Liver (tissue), 8 donors: ENCODE measurements at regions not wholly inside any gene's neighbourhood (a gene's known extent, or its start where the extent isn't known, plus 50 kb on each side); places are given as distances from the start of the nearest gene placed in this dataset.

Experiments
- DNase-seq: peaks from one replicate; pipeline ENCODE4 v3.0.0-alpha.2; 2017; ENCODE audit warnings: low spot score
- H3K27ac ChIP-seq, 2 donors: one replicate each; pipeline ENCODE4 v1.7.0; 2013; ENCODE audit warnings: inconsistent platforms in 2 of 2, low read length in 2 of 2, control low read depth in 1 of 2, low read depth in 1 of 2, mild to moderate bottlenecking in 1 of 2
- H3K27me3 ChIP-seq, 4 donors: one replicate each; pipeline versions ENCODE4 v1.6.1 to v1.7.0; 2013; ENCODE audit warnings: low read length in 3 of 4, inconsistent platforms in 1 of 4, mild to moderate bottlenecking in 1 of 4, moderate library complexity in 1 of 4; ENCODE audit not compliant: control insufficient read depth in 4 of 4, insufficient read depth in 4 of 4
- H3K36me3 ChIP-seq, 4 donors: one replicate each; pipeline versions ENCODE4 v1.6.1 to v1.7.0; 2013; ENCODE audit warnings: low read length in 3 of 4, mild to moderate bottlenecking in 3 of 4, low read depth in 1 of 4, moderate library complexity in 1 of 4; ENCODE audit not compliant: control insufficient read depth in 4 of 4, insufficient read depth in 3 of 4
- H3K4me1 ChIP-seq, 4 donors: one replicate each; pipeline versions ENCODE4 v1.6.1 to v1.7.0; 2013; ENCODE audit warnings: low read length in 3 of 4, mild to moderate bottlenecking in 3 of 4, moderate library complexity in 1 of 4; ENCODE audit not compliant: control insufficient read depth in 4 of 4, insufficient read depth in 4 of 4
- H3K4me3 ChIP-seq, 3 donors: one replicate each; pipeline versions ENCODE4 v1.6.1 to v1.7.0; 2013; ENCODE audit warnings: low read length in 3 of 3, control low read depth in 1 of 3, low read depth in 1 of 3, mild to moderate bottlenecking in 1 of 3
- H3K9ac ChIP-seq, 2 donors: one replicate each; pipeline ENCODE4 v1.7.0; 2013; ENCODE audit warnings: low read length in 2 of 2, mild to moderate bottlenecking in 2 of 2, moderate library complexity in 2 of 2, control low read depth in 1 of 2, low read depth in 1 of 2
- H3K9me3 ChIP-seq, 4 donors: one replicate each; pipeline versions ENCODE4 v1.6.1 to v1.7.0; 2013; ENCODE audit warnings: low read length in 3 of 4; ENCODE audit not compliant: control insufficient read depth in 4 of 4
- EGR1 ChIP-seq, 2 donors: IDR thresholded peaks; 2 replicates each; pipeline ENCODE4 v1.6.1; 2016 to 2018; ENCODE audit warnings: antibody characterized with exemption in 2 of 2, low read depth in 2 of 2
- FOXA2 ChIP-seq: IDR thresholded peaks from 2 replicates; pipeline ENCODE4 v1.6.1; 2016; ENCODE audit warnings: antibody characterized with exemption
- GABPA ChIP-seq, 2 donors: IDR thresholded peaks in 1 of 2; conservative IDR thresholded peaks in 1 of 2; 2 replicates each; pipeline ENCODE4 v1.6.1; 2016; ENCODE audit warnings: antibody characterized with exemption in 2 of 2, mild to moderate bottlenecking in 1 of 2, moderate library complexity in 1 of 2
- HNF4A ChIP-seq, 2 donors: conservative IDR thresholded peaks; 2 replicates each; pipeline ENCODE4 v1.6.1; 2016; ENCODE audit warnings: antibody characterized with exemption in 2 of 2, mild to moderate bottlenecking in 2 of 2
- JUND ChIP-seq, 2 donors: IDR thresholded peaks; 2 replicates each; pipeline ENCODE4 v1.6.1; 2016; ENCODE audit warnings: antibody characterized with exemption in 2 of 2
- RAD21 ChIP-seq, 2 donors: IDR thresholded peaks; 2 replicates each; pipeline ENCODE4 v1.6.1; 2016; ENCODE audit warnings: antibody characterized with exemption in 2 of 2, mild to moderate bottlenecking in 2 of 2
- RXRA ChIP-seq, 2 donors: IDR thresholded peaks; 2 replicates each; pipeline ENCODE4 v1.6.1; 2017 to 2018; ENCODE audit warnings: antibody characterized with exemption in 2 of 2, mild to moderate bottlenecking in 1 of 2
- SP1 ChIP-seq: IDR thresholded peaks from 2 replicates; pipeline ENCODE4 v1.6.1; 2018; ENCODE audit warnings: antibody characterized with exemption, mild to moderate bottlenecking
- YY1 ChIP-seq: IDR thresholded peaks from 2 replicates; pipeline ENCODE4 v1.6.1; 2016; ENCODE audit warnings: antibody characterized with exemption, mild to moderate bottlenecking
- WGBS: extraction: QIAGEN DNeasy Blood & Tissue Kit; methylation state at CpG from one replicate; pipeline ENCODE4 v1.1.7; 2013; 5-methylcytosine and 5-hydroxymethylcytosine counted together
- TF ChIP-seq, protein P1 (sequence below): IDR thresholded peaks from 2 replicates; pipeline ENCODE4 v1.6.1; 2016; ENCODE audit warnings: antibody characterized with exemption
- TF ChIP-seq, protein P2 (sequence below): IDR thresholded peaks from 2 replicates; pipeline ENCODE4 v1.6.1; 2016; ENCODE audit warnings: antibody characterized with exemption, mild to moderate bottlenecking
- TF ChIP-seq, protein P3 (sequence below): IDR thresholded peaks from 2 replicates; pipeline ENCODE4 v1.6.1; 2016; ENCODE audit warnings: antibody characterized with exemption
- TF ChIP-seq, protein P4 (sequence below): fragments of 150-350 bp; IDR thresholded peaks from 2 replicates; pipeline ENCODE4 v1.5.1; 2017; ENCODE audit warnings: improper control_type of control experiment, low read depth, low read length; ENCODE audit not compliant: missing input control
- TF ChIP-seq, protein P5 (sequence below): IDR thresholded peaks from 2 replicates; pipeline ENCODE4 v1.6.1; 2016; ENCODE audit warnings: antibody characterized with exemption
- donor health status: healthy.
- donor health status: healthy.
- donor health status: healthy.
- donor health status: healthy.
- donor health status: healthy.

DNA sequence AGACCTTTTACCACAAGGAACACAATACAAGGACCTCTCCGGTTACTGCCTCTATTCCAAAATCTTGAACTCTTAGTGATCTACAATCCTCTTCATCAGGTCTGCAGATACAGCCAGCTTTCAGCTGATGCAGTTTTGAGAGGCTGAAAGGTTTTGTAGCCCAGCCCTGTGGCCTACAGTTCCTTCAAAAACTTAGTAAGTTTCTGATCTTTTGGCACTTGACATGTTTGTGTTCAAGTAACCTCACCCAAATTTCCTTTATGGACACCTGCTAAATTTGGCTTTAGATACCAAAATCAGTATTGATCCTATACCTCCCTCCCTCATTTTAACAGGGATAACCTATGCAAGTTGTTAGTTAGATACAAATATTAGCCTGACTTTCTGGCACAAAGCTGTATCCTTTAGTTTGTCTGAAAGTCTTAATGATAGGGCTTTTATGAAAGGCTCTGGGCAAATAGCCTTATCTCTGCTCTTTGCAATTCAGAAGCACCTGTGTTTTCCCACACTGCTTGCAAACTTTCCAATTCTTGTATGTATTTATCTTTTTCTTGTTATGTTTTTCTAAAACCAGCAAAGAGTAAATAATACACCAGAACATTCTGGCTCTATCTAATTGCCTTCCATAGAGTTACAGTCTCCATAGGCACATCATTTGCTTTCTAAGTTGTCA is 650.5 kb upstream of the KLHL29 start (continued):
- TF ChIP-seq HNF4A (conservative IDR thresholded peaks at IDR 0.05) = no peak

GRCh38 chr2:22737144-22737543 is 647.8 kb upstream of the KLHL29 start:
- no peak overlapping the region for H3K27ac ChIP-seq
- H3K36me3 ChIP-seq = no peaks in the 10 kb centered on the region
- DNase-seq = no peak
- H3K4me1 ChIP-seq = no peaks in the 10 kb centered on the region
- TF ChIP-seq RXRA (IDR thresholded peaks at IDR 0.05) (no peak), YY1 (no peak), FOXA2 (no peak), GABPA (IDR thresholded peaks at IDR 0.05 in 1 of 2, conservative IDR thresholded peaks at IDR 0.05 in 1 of 2) (no peak), EGR1 (IDR thresholded peaks at IDR 0.05; ENCODE audit: low read depth in 2 of 2) (no peak)
- TF ChIP-seq, protein P1, sequence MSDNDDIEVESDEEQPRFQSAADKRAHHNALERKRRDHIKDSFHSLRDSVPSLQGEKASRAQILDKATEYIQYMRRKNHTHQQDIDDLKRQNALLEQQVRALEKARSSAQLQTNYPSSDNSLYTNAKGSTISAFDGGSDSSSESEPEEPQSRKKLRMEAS = no peak
- TF ChIP-seq, protein P2, sequence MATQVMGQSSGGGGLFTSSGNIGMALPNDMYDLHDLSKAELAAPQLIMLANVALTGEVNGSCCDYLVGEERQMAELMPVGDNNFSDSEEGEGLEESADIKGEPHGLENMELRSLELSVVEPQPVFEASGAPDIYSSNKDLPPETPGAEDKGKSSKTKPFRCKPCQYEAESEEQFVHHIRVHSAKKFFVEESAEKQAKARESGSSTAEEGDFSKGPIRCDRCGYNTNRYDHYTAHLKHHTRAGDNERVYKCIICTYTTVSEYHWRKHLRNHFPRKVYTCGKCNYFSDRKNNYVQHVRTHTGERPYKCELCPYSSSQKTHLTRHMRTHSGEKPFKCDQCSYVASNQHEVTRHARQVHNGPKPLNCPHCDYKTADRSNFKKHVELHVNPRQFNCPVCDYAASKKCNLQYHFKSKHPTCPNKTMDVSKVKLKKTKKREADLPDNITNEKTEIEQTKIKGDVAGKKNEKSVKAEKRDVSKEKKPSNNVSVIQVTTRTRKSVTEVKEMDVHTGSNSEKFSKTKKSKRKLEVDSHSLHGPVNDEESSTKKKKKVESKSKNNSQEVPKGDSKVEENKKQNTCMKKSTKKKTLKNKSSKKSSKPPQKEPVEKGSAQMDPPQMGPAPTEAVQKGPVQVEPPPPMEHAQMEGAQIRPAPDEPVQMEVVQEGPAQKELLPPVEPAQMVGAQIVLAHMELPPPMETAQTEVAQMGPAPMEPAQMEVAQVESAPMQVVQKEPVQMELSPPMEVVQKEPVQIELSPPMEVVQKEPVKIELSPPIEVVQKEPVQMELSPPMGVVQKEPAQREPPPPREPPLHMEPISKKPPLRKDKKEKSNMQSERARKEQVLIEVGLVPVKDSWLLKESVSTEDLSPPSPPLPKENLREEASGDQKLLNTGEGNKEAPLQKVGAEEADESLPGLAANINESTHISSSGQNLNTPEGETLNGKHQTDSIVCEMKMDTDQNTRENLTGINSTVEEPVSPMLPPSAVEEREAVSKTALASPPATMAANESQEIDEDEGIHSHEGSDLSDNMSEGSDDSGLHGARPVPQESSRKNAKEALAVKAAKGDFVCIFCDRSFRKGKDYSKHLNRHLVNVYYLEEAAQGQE = no peak
- TF ChIP-seq, protein P3, sequence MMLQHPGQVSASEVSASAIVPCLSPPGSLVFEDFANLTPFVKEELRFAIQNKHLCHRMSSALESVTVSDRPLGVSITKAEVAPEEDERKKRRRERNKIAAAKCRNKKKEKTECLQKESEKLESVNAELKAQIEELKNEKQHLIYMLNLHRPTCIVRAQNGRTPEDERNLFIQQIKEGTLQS = no peak
- no peak overlapping the region for H3K4me3 ChIP-seq
- H3K27me3 ChIP-seq = no peaks in the 10 kb centered on the region
- 51% methylated on average over 3 of the region's 3 CpGs for WGBS
- no peaks in the 10 kb centered on the region for H3K9me3 ChIP-seq
- no peak overlapping the region for H3K9ac ChIP-seq

DNA sequence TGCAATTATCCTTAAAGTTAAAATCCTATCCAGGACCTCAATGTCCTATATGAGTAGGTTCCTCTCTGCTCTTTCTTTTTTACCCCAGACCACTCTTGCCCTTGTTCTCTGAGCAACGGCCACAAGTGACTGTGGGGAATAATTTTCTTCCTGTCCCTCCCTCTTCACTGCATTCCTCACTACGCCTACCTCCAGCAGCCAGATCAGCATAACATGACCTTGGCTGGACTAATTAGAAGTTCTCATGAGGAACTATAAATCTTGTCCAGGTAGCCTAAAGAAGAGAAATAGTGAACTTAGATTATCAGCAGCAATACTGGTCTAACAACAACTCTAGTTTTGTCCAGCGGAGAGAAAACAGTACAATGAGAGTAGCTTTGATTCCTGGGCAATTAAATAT is 643.8 kb upstream of the KLHL29 start:
- H3K27me3 ChIP-seq = no peaks in the 10 kb centered on the region
- no peak for DNase-seq
- H3K36me3 ChIP-seq = no peaks in the 10 kb centered on the region
- no peak overlapping the region for H3K27ac ChIP-seq
- no peak overlapping the region for H3K9ac ChIP-seq
- TF ChIP-seq RAD21 (IDR thresholded peaks at IDR 0.05) (no peak), JUND (IDR thresholded peaks at IDR 0.05) (no peak), FOXA2 (no peak), YY1 (no peak), EGR1 (IDR thresholded peaks at IDR 0.05; ENCODE audit: low read depth in 2 of 2) (no peak), SP1 (no peak)
- TF ChIP-seq, protein P3 = no peak
- TF ChIP-seq, protein P1 = no peak
- TF ChIP-seq, protein P4, sequence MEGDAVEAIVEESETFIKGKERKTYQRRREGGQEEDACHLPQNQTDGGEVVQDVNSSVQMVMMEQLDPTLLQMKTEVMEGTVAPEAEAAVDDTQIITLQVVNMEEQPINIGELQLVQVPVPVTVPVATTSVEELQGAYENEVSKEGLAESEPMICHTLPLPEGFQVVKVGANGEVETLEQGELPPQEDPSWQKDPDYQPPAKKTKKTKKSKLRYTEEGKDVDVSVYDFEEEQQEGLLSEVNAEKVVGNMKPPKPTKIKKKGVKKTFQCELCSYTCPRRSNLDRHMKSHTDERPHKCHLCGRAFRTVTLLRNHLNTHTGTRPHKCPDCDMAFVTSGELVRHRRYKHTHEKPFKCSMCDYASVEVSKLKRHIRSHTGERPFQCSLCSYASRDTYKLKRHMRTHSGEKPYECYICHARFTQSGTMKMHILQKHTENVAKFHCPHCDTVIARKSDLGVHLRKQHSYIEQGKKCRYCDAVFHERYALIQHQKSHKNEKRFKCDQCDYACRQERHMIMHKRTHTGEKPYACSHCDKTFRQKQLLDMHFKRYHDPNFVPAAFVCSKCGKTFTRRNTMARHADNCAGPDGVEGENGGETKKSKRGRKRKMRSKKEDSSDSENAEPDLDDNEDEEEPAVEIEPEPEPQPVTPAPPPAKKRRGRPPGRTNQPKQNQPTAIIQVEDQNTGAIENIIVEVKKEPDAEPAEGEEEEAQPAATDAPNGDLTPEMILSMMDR = no peak
- TF ChIP-seq, protein P5, sequence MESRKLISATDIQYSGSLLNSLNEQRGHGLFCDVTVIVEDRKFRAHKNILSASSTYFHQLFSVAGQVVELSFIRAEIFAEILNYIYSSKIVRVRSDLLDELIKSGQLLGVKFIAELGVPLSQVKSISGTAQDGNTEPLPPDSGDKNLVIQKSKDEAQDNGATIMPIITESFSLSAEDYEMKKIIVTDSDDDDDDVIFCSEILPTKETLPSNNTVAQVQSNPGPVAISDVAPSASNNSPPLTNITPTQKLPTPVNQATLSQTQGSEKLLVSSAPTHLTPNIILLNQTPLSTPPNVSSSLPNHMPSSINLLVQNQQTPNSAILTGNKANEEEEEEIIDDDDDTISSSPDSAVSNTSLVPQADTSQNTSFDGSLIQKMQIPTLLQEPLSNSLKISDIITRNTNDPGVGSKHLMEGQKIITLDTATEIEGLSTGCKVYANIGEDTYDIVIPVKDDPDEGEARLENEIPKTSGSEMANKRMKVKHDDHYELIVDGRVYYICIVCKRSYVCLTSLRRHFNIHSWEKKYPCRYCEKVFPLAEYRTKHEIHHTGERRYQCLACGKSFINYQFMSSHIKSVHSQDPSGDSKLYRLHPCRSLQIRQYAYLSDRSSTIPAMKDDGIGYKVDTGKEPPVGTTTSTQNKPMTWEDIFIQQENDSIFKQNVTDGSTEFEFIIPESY = no peak
- no peaks in the 10 kb centered on the region for H3K4me1 ChIP-seq
- no peaks in the 10 kb centered on the region for H3K9me3 ChIP-seq
- WGBS = 58% methylated on average over 3 of the region's 3 CpGs
- H3K4me3 ChIP-seq = no peak overlapping the region
